ENCODE measurements at regions not wholly inside any gene's neighbourhood (a gene's known extent, or its start where the extent isn't known, plus 50 kb on each side); places are given as distances from the start of the nearest gene placed in this dataset.

GRCh38 chr12:45674181-45674977 lies 55.1 kb upstream of the ARID2 start:
- no peak for DNase-seq

GRCh38 chr12:45675534-45675933 lies 54.0 kb upstream of the ARID2 start:
- DNase-seq = no peak
